Ascending aorta (tissue), 2 donors: ENCODE measurements at regions not wholly inside any gene's neighbourhood (a gene's known extent, or its start where the extent isn't known, plus 50 kb on each side); places are given as distances from the start of the nearest gene placed in this dataset.
"Not testable (repeated sequence)": the region's sequence is repeated elsewhere in the genome, so short reads cannot be mapped to it uniquely, and the experiment has no call there.

Experiments
- DNase-seq, 2 donors: peaks; one replicate each; pipeline ENCODE4 v3.0.0-alpha.2; 2019; ENCODE audit warnings: low spot score in 2 of 2
- H3K27ac ChIP-seq, 2 donors: fragments of 200-600 bp; sonication (generic); one replicate each; pipeline ENCODE4 v1.5.1; 2016 to 2017; ENCODE audit warnings: mild to moderate bottlenecking in 1 of 2
- H3K27me3 ChIP-seq: fragments of 200-600 bp; sonication (generic); one replicate; pipeline ENCODE4 v1.5.1; 2017
- H3K36me3 ChIP-seq, 2 donors: fragments of 200-600 bp; sonication (generic); one replicate each; pipeline ENCODE4 v1.5.1; 2016
- H3K4me1 ChIP-seq, 2 donors: fragments of 200-600 bp; sonication (generic); one replicate each; pipeline ENCODE4 v1.5.1; 2016 to 2017; ENCODE audit warnings: mild to moderate bottlenecking in 1 of 2
- H3K4me3 ChIP-seq, 2 donors: fragments of 200-600 bp; sonication (generic); one replicate each; pipeline ENCODE4 v1.5.1; 2016 to 2017; ENCODE audit warnings: mild to moderate bottlenecking in 1 of 2
- H3K9me3 ChIP-seq, 2 donors: fragments of 200-600 bp; sonication (generic); one replicate each; pipeline ENCODE4 v1.5.1; 2016
- intact Hi-C: fragments of 100-400 bp; cut with DNase I; formaldehyde crosslinking; loops from one replicate; pipeline ENCODE4 v1.15.1; 2023
- TF ChIP-seq, protein P1 (sequence below), 3 experiments: fragments of 200-600 bp in 2 of 3; fragments of 450-650 bp in 1 of 3; sonication (generic) in 2 of 3; IDR thresholded peaks; one replicate each; pipeline ENCODE4 v1.5.1; 2016 to 2019; ENCODE audit warnings: antibody characterized with exemption in 3 of 3, mild to moderate bottlenecking in 1 of 3, moderate library complexity in 1 of 3

DNA sequence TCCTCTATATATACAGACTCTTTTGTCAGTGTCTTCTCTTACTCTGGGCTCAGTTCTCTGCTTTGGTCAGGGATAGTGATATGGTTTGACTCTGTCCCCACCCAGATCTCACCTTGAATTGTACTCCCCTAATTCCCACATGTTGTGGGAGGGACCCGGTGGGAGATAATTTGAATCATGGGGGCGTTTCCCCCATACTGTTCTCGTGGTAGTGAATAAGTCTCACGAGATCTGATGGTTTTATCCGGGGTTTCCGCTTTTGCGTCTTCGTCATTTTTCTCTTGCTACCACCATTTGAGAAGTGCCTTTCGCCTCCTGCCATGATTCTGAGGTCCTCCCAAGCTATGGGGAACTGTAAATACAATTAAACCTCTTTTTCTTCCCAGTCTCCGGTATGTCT, 144.4 kb downstream of the GLUD2 start:
- TF ChIP-seq, protein P1, sequence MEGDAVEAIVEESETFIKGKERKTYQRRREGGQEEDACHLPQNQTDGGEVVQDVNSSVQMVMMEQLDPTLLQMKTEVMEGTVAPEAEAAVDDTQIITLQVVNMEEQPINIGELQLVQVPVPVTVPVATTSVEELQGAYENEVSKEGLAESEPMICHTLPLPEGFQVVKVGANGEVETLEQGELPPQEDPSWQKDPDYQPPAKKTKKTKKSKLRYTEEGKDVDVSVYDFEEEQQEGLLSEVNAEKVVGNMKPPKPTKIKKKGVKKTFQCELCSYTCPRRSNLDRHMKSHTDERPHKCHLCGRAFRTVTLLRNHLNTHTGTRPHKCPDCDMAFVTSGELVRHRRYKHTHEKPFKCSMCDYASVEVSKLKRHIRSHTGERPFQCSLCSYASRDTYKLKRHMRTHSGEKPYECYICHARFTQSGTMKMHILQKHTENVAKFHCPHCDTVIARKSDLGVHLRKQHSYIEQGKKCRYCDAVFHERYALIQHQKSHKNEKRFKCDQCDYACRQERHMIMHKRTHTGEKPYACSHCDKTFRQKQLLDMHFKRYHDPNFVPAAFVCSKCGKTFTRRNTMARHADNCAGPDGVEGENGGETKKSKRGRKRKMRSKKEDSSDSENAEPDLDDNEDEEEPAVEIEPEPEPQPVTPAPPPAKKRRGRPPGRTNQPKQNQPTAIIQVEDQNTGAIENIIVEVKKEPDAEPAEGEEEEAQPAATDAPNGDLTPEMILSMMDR (IDR thresholded peaks at IDR 0.05) = no peak

DNA sequence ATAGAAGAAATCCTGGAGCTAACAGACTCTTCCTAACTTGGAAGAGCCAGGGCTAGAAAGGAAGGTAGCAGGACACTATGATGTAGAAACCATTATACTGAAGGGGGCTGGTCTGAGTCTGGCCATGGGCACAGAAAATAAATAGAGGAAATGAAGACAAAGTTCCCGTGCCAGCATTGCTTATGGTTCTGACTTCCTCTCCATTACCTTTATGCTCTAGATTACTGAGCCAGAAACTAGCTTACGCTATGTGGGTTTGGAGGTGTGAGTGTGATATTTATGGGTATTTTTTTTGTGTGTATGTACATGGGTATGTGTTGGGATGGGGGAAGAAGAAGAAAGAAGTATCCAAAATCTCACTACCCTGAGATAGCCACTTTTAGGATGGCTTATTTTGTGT, 148.3 kb downstream of the GLUD2 start:
- Histone ChIP-seq H3K27me3 (no peaks in the 10 kb centered on the region), H3K27ac (no peak overlapping the region), H3K4me3 (no peak overlapping the region), H3K9me3 (no peaks in the 10 kb centered on the region), H3K4me1 (no peaks in the 10 kb centered on the region), H3K36me3 (no peaks in the 10 kb centered on the region)
- intact Hi-C loops = no loop called here
- no peak for DNase-seq
- TF ChIP-seq, protein P1 (IDR thresholded peaks at IDR 0.05) = no peak

More for the DNA sequence above, 144.4 kb downstream of the GLUD2 start:
- Histone ChIP-seq H3K4me3 (no peak overlapping the region), H3K9me3 (no peaks in the 10 kb centered on the region), H3K4me1 (no peaks in the 10 kb centered on the region), H3K27ac (no peak overlapping the region), H3K27me3 (no peaks in the 10 kb centered on the region), H3K36me3 (no peaks in the 10 kb centered on the region)
- intact Hi-C loops = no loop called here
- DNase-seq = no peak

DNA sequence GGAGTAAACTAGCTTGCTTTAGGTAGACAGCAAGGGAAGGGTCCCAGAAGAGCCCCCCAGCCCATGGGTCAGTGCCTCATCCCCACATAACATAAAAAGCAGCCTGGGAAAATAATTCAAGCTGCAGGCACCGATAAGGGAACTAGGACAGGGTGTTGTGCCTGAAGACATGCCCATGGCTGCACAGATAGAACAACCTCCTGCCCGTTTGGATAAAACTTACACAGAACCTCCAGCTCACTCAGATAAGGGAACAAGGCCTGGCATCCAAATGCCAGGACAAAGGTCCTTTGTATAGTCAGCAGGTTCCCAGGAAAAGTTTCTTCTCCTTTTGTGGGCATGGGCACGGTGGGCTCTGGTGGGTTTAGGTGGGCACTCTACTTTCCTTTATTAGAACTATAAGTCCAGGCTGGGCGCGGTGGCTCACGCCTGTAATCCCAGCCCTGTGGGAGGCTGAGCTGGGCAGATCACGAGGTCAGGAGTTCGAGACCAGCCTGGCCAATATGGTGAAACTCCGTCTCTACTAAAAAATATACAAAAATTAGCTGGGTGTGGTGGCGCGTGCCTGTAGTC, 149.5 kb downstream of the GLUD2 start:
- DNase-seq, H3K27ac ChIP-seq, H3K4me1 ChIP-seq, H3K9me3 ChIP-seq, intact Hi-C loops, H3K36me3 ChIP-seq, H3K4me3 ChIP-seq, H3K27me3 ChIP-seq: not testable (repeated sequence)

DNA sequence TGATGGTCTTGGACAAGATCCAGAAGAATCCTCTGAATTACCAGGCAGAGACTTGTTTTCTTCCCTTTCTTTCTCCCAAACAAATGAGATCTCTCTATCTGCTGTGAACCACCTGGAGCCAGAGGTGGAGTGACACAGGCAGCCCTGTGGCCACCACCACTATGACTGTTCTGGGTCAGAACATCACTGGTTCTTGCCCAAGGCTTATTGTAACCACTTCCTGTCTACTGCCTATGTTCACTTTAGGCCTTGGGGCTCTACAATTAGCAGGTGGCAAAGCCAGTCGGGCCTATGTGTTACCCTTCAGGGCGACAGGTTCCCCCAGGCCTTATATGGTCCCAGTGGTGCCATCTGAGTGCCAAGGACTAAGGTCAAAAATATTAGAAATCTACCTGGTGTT, 161.2 kb downstream of the GLUD2 start:
- Histone ChIP-seq H3K4me3 (no peak overlapping the region), H3K4me1 (no peaks in the 10 kb centered on the region), H3K9me3 (no peaks in the 10 kb centered on the region), H3K27me3 (no peaks in the 10 kb centered on the region), H3K27ac (no peak overlapping the region), H3K36me3 (no peaks in the 10 kb centered on the region)
- no peak for DNase-seq
- intact Hi-C loops = no loop called here
- TF ChIP-seq, protein P1 (IDR thresholded peaks at IDR 0.05) = no peak

DNA sequence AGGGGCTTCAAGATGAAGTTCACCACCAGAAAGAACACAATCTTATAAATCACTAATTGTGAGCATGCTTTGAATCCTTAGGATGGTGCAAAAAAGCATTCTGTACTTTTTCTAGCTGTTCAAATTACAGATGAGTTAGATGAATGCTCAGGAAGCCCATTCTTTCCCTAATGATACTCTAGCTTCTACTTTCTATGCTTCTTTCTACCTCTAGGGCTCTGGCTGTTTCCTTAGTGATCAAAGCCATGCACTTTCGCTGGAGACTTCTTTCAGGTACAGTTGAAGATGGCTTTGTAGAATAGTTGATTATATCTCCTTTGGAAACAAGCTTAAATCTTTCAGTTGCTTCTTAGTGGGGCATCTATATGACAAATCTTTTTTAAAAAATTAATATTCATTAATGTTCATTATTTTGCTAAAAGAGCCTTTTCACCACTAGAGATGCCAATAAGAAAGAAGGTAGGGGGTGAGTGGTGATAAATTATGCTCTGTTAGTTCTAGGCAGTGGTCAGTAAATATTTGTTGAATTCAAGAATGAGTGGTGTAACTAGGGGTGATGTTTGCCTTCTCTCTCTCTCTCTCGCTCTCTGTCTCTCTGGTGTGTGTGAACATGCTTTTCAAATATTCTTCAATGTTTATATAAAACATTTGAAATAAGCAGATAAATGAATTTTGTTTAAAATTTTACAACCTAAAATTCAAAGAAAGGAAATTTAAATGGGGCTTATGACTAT, 169.4 kb downstream of the GLUD2 start:
- Histone ChIP-seq H3K4me1 (no peaks in the 10 kb centered on the region), H3K9me3 (no peaks in the 10 kb centered on the region), H3K27ac (no peak overlapping the region), H3K36me3 (no peaks in the 10 kb centered on the region), H3K4me3 (no peak overlapping the region), H3K27me3 (no peaks in the 10 kb centered on the region)
- TF ChIP-seq, protein P1 (IDR thresholded peaks at IDR 0.05) = no peak
- no peak for DNase-seq
- intact Hi-C loops = no loop called here

DNA sequence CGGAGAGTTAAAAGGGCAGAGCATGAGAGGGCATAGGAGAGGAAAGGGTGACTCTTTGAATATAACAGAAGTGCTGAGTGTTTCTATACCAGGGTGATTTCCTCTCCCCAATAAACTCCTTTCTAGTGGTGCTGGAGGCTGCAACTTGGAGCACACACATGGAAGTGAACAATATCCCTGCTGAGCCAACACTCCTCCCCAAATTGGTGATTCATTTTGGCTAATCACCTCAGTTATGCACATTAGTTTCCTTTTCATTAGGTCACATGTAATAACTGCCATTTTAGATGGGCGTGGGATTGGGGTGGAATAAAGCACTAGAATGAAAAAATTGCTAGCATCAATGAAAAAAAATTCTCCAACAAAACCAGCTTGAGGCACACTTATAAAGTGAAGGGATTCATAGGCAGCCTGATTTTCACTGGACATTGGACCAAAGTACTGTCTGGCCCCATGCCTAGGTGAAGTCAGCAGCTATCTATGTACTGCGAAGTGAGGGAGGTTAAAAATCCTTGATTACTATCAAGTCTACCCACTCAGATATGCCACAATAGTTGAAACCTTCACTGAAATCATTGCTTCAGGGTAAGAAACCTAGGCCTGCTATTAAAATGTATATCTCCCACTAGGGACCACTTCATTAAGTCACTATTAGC, 174.0 kb downstream of the GLUD2 start:
- Histone ChIP-seq H3K36me3 (no peaks in the 10 kb centered on the region), H3K4me3 (no peak overlapping the region), H3K27me3 (no peaks in the 10 kb centered on the region), H3K9me3 (no peaks in the 10 kb centered on the region), H3K4me1 (no peaks in the 10 kb centered on the region), H3K27ac (no peak overlapping the region)
- TF ChIP-seq, protein P1 (IDR thresholded peaks at IDR 0.05) = no peak
- DNase-seq = no peak
- intact Hi-C loops = no loop called here
